ENCODE measurements at regions not wholly inside any gene's neighbourhood (a gene's known extent, or its start where the extent isn't known, plus 50 kb on each side); places are given as distances from the start of the nearest gene placed in this dataset.

DNA sequence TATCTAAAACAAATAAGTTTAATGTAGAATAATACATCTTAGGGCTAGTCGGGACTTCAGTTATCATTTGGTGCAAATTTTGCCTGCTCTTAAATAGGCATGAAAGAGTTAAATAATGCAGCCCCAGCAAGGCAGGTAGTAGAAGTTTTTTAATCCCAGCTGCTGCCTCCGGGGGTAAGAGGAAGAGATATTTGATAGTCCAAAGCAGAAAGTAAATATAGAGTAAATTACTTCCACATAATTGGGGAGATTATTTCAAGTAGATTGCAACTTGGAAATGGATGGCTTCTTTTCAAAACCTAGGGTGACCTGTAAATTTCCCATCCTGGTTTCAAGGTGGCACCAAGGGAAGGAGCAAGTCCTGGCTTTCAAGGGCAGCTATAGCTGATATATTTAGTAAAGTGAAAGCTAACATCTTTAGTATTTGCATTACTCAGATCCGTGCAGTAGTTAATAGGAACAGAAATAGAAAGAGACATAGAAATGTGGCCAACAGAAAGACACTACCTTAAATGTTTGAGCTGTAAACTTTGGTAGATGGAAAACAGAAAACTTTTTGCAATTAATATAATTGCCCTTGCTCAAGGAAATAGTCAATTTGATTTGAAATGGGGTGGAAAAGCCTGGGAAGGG is 109.1 kb downstream of the LMO4 start:
- no peak for DNase-seq (ENCODE audit: low read depth, low spot score)

- no peak for DNase-seq (ENCODE audit: low read depth, low spot score)
Measured at GRCh38 chr1:87439821-87440220, 111.1 kb downstream of the LMO4 start.

DNA sequence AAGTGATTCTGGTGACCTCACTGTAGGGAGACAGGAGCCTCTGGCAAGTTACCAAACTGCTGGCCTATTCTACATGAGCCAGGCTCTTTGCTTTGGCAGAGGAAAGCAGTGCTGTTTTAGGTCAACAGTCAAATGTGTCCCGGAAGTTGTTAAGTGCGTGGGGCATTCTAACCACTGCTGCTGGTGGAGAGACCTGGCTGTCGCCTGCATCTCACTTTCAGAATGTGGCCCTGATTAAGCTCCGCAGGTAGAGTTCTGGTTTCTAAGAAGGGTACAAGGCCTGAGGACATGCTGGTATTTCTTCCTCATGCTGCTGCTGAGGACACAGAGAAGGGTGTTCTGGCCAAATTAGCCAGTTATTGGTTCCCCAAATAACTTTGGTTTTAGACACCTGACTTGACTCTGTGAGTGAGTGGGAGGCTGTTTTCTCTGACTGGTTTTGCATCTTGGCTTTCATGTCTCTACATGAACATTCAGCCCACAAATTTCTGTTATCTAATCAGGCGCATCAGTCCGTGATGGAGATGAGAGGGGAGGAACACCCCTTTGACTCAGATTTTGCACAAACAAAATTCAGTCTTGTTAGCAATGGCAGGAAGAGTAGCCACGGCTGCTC is 120.8 kb downstream of the LMO4 start:
- peak; percentile 32 for DNase-seq (ENCODE audit: low read depth, low spot score)

DNA sequence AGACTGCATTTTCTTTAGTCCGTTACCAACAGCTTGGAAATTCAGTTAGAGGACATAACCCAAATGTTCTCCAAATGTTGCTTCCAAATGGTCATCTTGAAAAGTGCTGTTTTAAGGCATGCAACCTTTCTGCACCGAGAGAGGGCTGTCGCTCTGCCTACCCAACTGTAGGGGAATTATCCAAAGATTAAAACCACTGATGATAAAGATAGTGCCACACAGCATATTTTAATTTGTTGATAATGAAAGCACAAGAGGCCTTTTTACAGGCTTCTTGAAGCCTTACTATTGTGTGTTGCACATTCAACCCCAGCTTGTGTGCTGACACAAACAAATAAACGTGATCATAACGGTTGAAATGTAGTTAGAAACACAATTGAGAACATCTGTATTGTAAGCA is 121.5 kb downstream of the LMO4 start:
- DNase-seq (ENCODE audit: low read depth, low spot score): no peak

DNA sequence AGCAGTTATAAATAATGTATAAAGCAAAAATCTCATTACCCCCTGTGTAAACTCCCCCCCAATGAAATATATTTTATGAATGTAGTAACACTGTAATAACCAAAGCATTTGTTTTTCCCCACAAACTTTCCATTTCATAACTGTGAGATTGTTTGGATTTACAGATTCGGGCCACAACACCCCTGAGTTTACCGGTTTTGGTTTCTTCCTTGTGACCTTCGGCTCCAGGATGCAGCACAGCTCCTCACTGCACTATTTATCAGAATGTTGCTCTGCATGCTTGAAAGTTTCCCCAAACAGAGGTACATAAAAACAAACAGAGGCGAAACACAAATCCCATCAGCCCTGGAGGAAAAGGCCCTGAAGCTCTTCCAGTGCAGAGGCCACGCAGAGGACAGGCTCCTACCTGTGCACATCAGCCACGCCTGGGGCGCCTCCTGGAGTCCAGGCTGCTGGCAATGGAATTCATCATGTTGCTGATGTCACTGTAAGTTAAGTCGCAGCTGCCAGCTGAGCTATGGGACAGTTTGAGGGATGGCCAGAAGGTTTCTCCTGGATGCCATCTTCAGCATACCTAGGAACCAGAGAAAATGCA is 122.0 kb downstream of the LMO4 start:
- no peak for DNase-seq (ENCODE audit: low read depth, low spot score)

GRCh38 chr1:87451229-87451920 is 122.7 kb downstream of the LMO4 start:
- no peak for DNase-seq (ENCODE audit: low read depth, low spot score)

DNA sequence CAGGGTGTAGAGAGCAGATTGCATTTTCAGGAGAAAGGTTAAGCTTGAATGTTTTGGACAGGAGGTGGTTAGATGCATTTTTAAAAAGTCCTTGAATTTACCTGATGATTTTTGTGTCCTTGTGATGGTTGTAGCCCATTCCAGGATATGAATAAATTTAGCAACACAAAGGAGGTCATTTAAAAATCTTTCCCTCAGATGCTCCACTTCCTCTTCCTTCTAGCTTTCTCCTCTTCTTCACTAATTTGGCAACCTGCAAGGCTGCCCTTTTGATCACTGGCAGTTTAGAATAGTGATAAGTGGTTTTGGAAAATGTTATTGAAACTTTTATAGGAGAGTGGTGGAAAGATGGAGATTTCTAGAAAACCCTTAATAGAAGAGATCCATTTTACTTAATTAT is 124.0 kb downstream of the LMO4 start:
- no peak for DNase-seq (ENCODE audit: low read depth, low spot score)

DNA sequence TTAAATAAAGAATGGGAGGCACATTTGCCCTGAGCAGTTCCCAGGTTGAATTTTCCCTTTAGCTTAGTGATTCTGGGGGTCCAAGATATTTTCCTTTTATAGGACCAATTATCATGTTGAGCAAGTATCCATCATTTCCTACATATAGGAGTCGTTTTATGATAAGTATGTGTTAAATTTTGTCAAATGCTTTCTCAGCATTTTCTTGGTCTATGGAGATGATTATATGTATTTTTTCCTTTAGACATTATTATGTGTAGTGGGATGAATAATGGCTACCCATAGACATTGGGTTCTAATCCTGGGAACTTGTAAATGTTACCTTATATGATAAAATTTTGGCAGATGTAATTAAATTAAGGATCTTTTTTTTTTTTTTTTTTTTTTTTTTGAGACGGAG is 128.7 kb downstream of the LMO4 start:
- no peak for DNase-seq (ENCODE audit: low read depth, low spot score)

GRCh38 chr1:87462894-87463293 is 134.2 kb downstream of the LMO4 start:
- no peak for DNase-seq (ENCODE audit: low read depth, low spot score)

GRCh38 chr1:87464022-87464490 is 135.4 kb downstream of the LMO4 start:
- no peak for DNase-seq (ENCODE audit: low read depth, low spot score)

DNA sequence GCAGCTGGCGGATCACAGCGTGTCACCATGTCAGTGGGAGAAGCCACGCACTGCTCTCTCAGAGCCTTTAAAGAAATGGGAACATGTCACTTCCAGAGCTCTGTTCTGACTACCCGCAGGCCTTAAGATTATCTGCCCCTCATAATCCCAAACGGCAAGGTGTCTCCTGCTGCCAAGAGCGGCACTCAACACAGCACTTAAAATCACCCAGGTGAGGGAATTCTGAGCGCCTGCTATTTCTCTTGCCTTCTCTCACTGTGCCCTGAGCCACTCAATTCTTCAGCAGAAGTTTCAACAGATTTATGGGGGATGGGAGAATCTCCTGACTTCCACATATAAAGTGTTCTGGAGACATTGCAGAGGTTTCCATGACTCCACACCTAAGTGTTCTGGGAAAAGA is 137.9 kb downstream of the LMO4 start:
- DNase-seq (ENCODE audit: low read depth, low spot score): no peak

GRCh38 chr1:87472716-87473115 is 144.0 kb downstream of the LMO4 start:
- no peak for DNase-seq (ENCODE audit: low read depth, low spot score)

GRCh38 chr1:87473203-87473661 is 144.6 kb downstream of the LMO4 start:
- DNase-seq (ENCODE audit: low read depth, low spot score): peak; percentile 3

- DNase-seq (ENCODE audit: low read depth, low spot score): peak; percentile 10
Measured at GRCh38 chr1:87474098-87474497, 145.4 kb downstream of the LMO4 start.

- peak; percentile 23 for DNase-seq (ENCODE audit: low read depth, low spot score)
Measured at GRCh38 chr1:87478231-87478630, 149.6 kb downstream of the LMO4 start.

- DNase-seq (ENCODE audit: low read depth, low spot score): no peak
Measured at GRCh38 chr1:87495147-87495546, 166.5 kb downstream of the LMO4 start.

GRCh38 chr1:87495870-87496269 is 167.2 kb downstream of the LMO4 start:
- no peak for DNase-seq (ENCODE audit: low read depth, low spot score)

- no peak for DNase-seq (ENCODE audit: low read depth, low spot score)
Measured at GRCh38 chr1:87497380-87498203, 168.9 kb downstream of the LMO4 start.

DNA sequence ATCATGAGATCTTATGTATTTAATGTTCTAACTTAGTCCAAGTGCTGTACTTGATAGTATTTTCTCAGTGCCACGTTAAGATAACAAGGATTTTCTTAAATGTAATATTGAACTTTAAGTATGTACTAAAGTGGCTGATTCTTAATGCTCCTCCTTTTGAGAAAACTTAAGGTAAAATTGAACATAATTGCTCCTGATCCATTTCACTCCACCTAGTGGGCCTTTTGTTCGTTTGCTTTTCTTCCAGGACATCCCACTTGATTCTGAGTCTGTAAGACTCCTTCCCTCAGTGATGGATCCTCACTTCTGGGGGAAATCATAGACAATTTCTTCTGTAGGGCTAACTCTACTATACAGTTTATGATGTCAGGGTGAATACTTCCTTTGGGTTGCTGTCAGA is 173.1 kb downstream of the LMO4 start:
- DNase-seq (ENCODE audit: low read depth, low spot score): no peak

GRCh38 chr1:87505391-87505983 is 176.8 kb downstream of the LMO4 start:
- no peak for DNase-seq (ENCODE audit: low read depth, low spot score)

- DNase-seq (ENCODE audit: low read depth, low spot score): no peak
Measured at GRCh38 chr1:87506147-87506546, 177.5 kb downstream of the LMO4 start.

Data from astrocyte of the hippocampus (primary cell).